ENCODE measurements at regions not wholly inside any gene's neighbourhood (a gene's known extent, or its start where the extent isn't known, plus 50 kb on each side); places are given as distances from the start of the nearest gene placed in this dataset.

GRCh38 chr4:112778520-112778919 is 141.6 kb downstream of the LARP7 start:
- H3K9me3 ChIP-seq (ENCODE audit: control insufficient read depth, low read depth, low read length), result no peaks in the 10 kb centered on the region
- dilution Hi-C loops (cut with MboI; ENCODE audit: extremely low pct_ligation_motif_present, low sequenced_read_pairs), result no loop called here
- H3K4me1 ChIP-seq (ENCODE audit: control insufficient read depth, extremely low read depth, insufficient read depth, low read length), result no peaks in the 10 kb centered on the region
- H3K9me1 ChIP-seq (ENCODE audit: control insufficient read depth, extremely low read depth, insufficient read depth, low read length), result no peaks in the 10 kb centered on the region
- H3K36me3 ChIP-seq (ENCODE audit: control insufficient read depth in 2 of 2, extremely low read depth in 1 of 2, insufficient read depth in 2 of 2, low read length in 2 of 2), result no peaks in the 10 kb centered on the region
- no peaks in the 10 kb centered on the region for H4K20me1 ChIP-seq (ENCODE audit: control insufficient read depth, extremely low read depth, insufficient read depth, low read length)
- no peak overlapping the region for H3K4me2 ChIP-seq (ENCODE audit: control insufficient read depth, extremely low read depth, insufficient read depth, low read depth, low read length)
- TF ChIP-seq CTCF (optimal IDR thresholded peaks at IDR 0.05 in 1 of 3, IDR thresholded peaks at IDR 0.05 in 1 of 3, conservative IDR thresholded peaks at IDR 0.05 in 1 of 3; ENCODE audit: extremely low read depth in 1 of 3, insufficient read depth in 2 of 3, low read length in 3 of 3), result no peak
- TF ChIP-seq EZH2 (IDR thresholded peaks at IDR 0.05; ENCODE audit: low read length), result no peak
- H3K9ac ChIP-seq (ENCODE audit: control insufficient read depth, extremely low read depth, insufficient read depth, low read length), result no peak overlapping the region
- no peaks in the 10 kb centered on the region for H3K79me2 ChIP-seq (ENCODE audit: control insufficient read depth, insufficient read depth, low read length)
- H3K27me3 ChIP-seq (ENCODE audit: control insufficient read depth, extremely low read depth, insufficient read depth, low read length), result no peaks in the 10 kb centered on the region
- H3K27ac ChIP-seq (ENCODE audit: control insufficient read depth, insufficient read depth, low read length), result no peak overlapping the region
- FAIRE-seq (no peak), DNase-seq (ENCODE audit: low read depth, low spot score) (no peak)
- H2AFZ ChIP-seq (ENCODE audit: control insufficient read depth, low read length), result no peak overlapping the region
- no peak overlapping the region for H3K4me3 ChIP-seq (ENCODE audit: control insufficient read depth in 2 of 3, extremely low read depth in 1 of 3, insufficient read depth in 2 of 3, low read depth in 1 of 3, low read length in 3 of 3)

GRCh38 chr4:112793033-112793432 is 156.1 kb downstream of the LARP7 start:
- Histone ChIP-seq H3K9me1 (ENCODE audit: control insufficient read depth, extremely low read depth, insufficient read depth, low read length) (no peaks in the 10 kb centered on the region), H3K4me2 (ENCODE audit: control insufficient read depth, extremely low read depth, insufficient read depth, low read depth, low read length) (no peak overlapping the region), H3K27ac (ENCODE audit: control insufficient read depth, insufficient read depth, low read length) (no peak overlapping the region), H4K20me1 (ENCODE audit: control insufficient read depth, extremely low read depth, insufficient read depth, low read length) (no peaks in the 10 kb centered on the region), H3K36me3 (ENCODE audit: control insufficient read depth in 2 of 2, extremely low read depth in 1 of 2, insufficient read depth in 2 of 2, low read length in 2 of 2) (no peaks in the 10 kb centered on the region), H3K79me2 (ENCODE audit: control insufficient read depth, insufficient read depth, low read length) (no peaks in the 10 kb centered on the region), H3K9me3 (ENCODE audit: control insufficient read depth, low read depth, low read length) (no peaks in the 10 kb centered on the region), H3K4me3 (ENCODE audit: control insufficient read depth in 2 of 3, extremely low read depth in 1 of 3, insufficient read depth in 2 of 3, low read depth in 1 of 3, low read length in 3 of 3) (no peak overlapping the region), H2AFZ (ENCODE audit: control insufficient read depth, low read length) (no peak overlapping the region), H3K4me1 (ENCODE audit: control insufficient read depth, extremely low read depth, insufficient read depth, low read length) (no peaks in the 10 kb centered on the region), H3K27me3 (ENCODE audit: control insufficient read depth, extremely low read depth, insufficient read depth, low read length) (no peaks in the 10 kb centered on the region), H3K9ac (ENCODE audit: control insufficient read depth, extremely low read depth, insufficient read depth, low read length) (no peak overlapping the region)
- DNase-seq (ENCODE audit: low read depth, low spot score) (no peak), FAIRE-seq (no peak)
- dilution Hi-C loops (cut with MboI; ENCODE audit: extremely low pct_ligation_motif_present, low sequenced_read_pairs), result no loop called here
- TF ChIP-seq CTCF (optimal IDR thresholded peaks at IDR 0.05 in 1 of 3, IDR thresholded peaks at IDR 0.05 in 1 of 3, conservative IDR thresholded peaks at IDR 0.05 in 1 of 3; ENCODE audit: extremely low read depth in 1 of 3, insufficient read depth in 2 of 3, low read length in 3 of 3) (no peak), EZH2 (IDR thresholded peaks at IDR 0.05; ENCODE audit: low read length) (no peak)

All from keratinocyte (primary cell).